ENCODE measurements at regions not wholly inside any gene's neighbourhood (a gene's known extent, or its start where the extent isn't known, plus 50 kb on each side); places are given as distances from the start of the nearest gene placed in this dataset.
"Not testable (repeated sequence)": the region's sequence is repeated elsewhere in the genome, so short reads cannot be mapped to it uniquely, and the experiment has no call there.

GRCh38 chr2:209194717-209195116, 229.1 kb upstream of the MAP2 start:
- no peak for DNase-seq

DNA sequence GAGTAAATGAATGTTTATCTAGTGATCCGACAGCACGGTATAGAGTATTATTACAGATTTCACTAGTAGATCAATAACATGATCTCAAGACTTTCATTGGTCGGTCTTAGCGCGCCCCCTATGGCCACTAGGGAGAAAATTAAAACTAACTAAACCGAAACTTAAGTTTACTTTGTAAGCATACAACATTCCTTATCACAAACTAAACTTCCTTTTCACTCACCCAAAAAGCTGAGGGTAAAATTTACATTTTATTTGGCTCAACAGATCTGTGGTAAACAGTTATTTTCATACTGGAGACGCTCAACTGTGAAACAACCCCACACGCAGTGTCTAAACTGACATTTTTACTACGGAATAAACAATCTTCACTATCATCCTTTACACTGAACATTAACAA, 215.6 kb upstream of the MAP2 start:
- DNase-seq = no peak

- DNase-seq = no peak
Measured at GRCh38 chr2:209209943-209210342, 213.9 kb upstream of the MAP2 start.

- DNase-seq = no peak
Measured at GRCh38 chr2:209230560-209230959, 193.3 kb upstream of the MAP2 start.

GRCh38 chr2:209236377-209236776, 187.5 kb upstream of the MAP2 start:
- peak; percentile 6 for DNase-seq

DNA sequence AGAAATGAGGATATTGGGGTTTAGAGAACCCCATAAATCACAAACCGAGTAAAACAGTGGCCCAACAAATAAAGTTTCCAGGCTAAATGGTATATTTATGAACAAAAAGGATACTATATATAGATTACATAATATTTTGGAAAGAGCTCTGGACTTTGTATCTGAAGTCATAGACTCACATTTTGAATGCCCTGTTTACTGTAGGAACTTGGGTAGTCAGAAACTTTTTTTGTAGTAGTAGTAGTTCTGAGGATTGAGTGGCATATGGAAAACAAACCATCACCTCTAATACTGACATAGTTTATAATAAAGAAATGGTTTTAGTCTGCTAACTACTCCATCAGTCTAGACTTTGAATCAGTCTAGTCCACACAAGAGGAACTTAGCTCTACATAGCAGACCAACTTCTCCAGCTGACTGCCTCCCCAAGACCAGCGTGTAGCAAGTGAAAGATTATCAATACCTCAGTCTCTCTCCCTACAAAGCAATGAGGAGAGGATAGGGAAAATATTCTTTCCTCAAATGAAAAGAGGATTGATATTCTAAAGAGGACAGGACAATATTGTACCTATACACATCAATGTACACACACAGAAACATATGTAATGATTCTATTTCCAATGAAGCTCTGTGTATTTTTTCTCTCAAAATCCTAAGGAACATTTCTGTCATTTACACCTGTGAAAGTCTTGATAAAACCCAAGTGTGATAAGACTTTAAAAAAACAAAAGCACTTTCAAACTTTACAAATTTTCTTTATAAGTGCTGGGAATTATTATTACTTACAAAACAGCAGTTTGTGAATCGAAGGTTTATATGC, 184.9 kb upstream of the MAP2 start:
- no peak for DNase-seq

DNA sequence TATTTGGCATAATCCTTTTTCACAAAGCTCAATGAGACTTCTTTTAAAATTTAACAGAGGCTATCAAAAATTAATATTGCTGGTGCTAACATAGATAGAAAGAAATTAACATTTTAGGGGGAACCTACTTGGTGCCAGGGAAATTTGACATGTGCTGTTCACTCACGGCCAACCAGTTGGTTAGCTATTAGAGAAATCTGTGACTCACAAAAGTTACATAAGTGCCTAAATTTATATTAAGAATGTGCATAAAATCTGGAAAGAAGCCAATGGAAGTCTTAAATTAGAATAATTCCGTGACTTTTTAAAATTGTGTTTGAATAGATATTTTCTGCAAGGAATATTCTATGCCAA, 184.3 kb upstream of the MAP2 start:
- no peak for DNase-seq

- DNase-seq = no peak
Measured at GRCh38 chr2:209240204-209240603, 183.6 kb upstream of the MAP2 start.

DNA sequence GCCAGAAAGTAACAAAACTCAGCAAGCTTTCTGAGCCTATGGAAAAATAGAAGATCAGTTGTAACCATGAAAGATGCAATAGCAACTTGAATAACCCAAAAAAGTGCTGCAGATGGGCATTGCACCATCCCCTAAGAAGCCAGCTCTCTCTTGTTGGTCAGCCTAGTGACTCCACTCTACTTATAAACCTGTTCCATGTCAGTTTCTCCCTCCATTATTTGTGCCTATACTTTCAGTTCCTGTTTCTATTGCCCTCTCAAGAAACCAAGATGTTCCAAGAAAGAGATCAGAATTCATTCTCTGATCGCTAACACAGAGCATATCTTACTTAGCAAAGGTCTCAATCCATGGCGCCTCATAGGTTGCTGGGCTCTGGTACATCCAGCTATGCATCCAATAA, 170.3 kb upstream of the MAP2 start:
- DNase-seq = no peak

DNA sequence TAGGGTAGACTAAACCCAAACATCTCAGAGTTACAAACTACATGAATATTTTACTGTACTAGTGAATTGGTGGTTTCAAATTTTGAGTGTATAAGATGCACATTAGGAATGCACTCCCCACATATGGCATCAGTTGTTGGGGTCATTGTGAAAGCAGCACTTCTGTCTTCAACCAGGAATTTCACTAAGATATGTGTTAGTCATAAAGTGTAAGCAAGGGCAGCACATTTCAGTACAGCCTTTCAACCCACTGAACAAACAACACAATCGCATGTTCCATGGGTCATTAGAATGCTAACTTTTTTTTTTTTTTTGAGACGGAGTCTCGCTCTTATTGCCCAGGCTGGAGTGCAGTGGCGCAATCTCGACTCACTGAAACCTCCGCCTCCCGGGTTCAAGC, 164.1 kb upstream of the MAP2 start:
- no peak for DNase-seq

DNA sequence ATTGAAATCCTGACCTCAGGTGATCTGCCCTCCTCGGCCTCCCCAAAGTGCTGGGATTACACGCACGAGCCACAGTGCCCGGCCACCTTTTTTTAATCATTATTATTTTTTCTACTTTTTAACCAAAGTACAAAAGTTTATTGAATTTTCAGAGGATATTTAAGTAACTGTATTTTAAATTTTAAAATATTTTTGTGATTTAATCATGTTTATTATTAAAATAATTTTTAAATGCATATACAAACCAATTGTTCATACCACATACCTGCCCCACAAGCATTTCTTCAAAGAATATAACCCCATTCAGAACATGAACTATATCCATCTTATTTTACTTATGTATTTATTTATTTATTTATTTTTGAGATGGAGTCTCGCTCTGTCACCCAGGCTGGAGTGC, 163.6 kb upstream of the MAP2 start:
- no peak for DNase-seq

- DNase-seq = not testable (repeated sequence)
Measured at GRCh38 chr2:209261366-209262053, 162.3 kb upstream of the MAP2 start.

DNA sequence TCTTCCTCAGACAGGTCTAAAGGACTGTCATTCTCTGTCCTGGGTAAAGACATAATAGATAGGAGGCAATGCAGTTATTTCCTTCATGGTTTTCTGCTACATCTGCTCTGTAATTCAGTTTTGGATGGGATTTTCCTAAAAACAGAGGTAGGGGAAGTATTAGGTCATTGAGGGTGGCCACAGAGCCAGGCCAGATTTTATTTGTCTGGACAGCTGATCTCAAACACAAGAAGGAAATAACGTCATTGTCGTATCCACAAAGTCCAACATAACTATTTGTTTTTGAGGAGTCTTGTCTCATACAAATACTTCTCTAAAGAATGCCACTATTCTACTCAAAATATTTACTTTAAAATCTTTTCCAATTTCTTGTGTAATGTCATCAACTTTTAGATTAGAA, 154.8 kb upstream of the MAP2 start:
- no peak for DNase-seq

GRCh38 chr2:209276000-209276399, 147.8 kb upstream of the MAP2 start:
- DNase-seq = no peak

- DNase-seq = no peak
Measured at GRCh38 chr2:209277444-209277843, 146.4 kb upstream of the MAP2 start.

- DNase-seq = no peak
Measured at GRCh38 chr2:209298601-209299000, 125.2 kb upstream of the MAP2 start.

- DNase-seq = not testable (repeated sequence)
Measured at GRCh38 chr2:209299478-209299877, 124.4 kb upstream of the MAP2 start.

DNA sequence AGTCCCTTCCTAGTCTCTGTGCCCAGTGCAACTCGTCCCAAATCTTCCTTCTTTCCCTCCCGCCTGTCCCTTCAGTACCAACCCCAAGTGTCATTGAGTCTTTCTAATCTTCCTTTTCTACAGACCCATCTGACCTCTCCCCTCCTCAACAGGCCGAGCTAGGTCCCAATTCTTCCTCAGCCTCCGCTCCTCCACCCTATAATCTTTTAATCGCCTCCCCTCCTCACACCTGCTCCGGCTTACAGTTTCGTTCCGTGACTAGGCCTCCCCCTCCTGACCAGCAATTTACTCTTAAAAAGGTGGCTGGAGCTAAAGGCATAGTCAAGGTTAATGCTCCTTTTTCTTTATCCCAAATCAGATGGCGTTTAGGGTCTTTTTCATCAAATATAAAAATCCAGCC, 123.1 kb upstream of the MAP2 start:
- not testable (repeated sequence) for DNase-seq

GRCh38 chr2:209305026-209305425, 118.8 kb upstream of the MAP2 start:
- DNase-seq = no peak

GRCh38 chr2:209305746-209306196, 118.1 kb upstream of the MAP2 start:
- no peak for DNase-seq

DNA sequence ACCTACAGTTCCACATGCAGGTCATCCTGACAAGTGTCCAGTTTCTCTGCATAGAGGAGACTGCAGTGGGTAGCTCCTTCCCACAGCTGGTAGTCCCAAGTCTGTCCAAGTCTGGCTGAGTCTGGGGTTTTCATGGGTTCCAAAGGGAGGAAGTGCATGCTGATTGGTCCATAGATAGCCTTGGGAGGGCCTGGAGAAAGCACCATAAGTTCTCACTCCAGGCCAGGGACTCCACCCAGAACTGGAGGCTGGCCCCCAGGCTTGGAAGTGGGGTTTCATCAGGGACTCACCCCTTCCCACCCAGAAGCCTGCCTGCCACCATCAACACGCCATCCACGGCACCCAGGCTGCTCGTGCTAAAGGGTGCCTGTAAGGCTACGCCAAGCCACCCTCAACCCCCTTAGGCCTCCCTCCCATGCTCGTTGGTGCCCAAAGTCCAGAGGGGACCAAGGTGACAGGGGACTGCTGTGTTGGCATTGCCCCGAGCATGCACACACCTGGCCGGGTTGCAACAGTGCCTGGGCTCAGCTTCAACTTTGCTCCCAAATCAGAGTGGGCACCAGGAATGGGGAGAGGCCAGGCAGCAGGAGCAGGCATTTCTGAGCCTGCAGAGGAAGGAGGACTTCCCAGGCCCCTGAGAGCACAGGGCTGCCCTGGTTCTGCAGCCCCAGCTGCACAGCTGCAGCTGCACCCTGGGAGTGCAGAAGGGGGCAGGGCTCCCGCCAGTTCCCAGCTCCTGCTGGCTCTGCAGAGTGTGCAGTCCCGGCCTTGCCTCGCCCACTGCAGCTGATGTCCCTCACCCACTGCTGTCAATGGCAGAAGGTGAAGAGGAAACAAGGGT, 116.5 kb upstream of the MAP2 start:
- DNase-seq = no peak

DNA sequence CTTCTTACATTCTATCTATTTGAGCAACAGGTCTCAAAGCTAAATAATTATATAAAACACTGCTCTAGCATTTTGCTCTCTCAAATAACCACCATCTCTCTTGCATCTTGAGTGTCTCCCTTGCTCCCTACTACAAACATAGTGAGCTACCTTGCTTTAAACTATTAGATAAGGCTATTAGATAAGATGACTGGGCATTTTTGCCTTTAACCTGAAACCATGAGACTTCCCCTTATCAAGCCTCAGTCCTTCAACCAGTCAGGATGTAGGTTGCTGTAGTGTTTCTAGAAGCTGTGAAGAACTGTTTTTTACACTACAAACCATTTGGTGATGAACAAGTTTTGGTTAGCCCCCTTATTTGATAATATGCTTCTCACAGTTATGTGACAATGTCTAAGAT, 115.4 kb upstream of the MAP2 start:
- DNase-seq = no peak

DNA sequence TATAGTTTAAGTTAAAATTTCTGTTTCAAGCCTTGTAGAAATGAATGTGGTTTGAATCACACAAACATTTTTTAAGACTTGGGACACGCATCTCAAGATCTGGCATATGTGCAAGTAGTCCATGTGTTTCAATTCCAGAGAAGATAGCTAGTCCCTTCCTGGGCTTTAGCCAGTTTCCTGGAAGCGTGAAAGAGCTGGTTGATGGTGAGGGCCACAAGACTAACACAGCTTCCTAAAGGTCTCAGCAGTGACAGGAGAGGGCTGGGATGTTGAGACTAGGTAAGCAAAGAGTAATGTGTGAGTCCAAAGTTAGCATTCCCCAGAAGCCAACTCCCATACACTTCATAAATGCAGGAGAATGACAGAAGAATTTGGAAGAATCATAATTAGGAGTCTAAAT, 111.9 kb upstream of the MAP2 start:
- no peak for DNase-seq

- DNase-seq = not testable (repeated sequence)
Measured at GRCh38 chr2:209312450-209312849, 111.4 kb upstream of the MAP2 start.
